SK-N-SH (cell line): ENCODE measurements at regions not wholly inside any gene's neighbourhood (a gene's known extent, or its start where the extent isn't known, plus 50 kb on each side); places are given as distances from the start of the nearest gene placed in this dataset.

Experiments
- POLR2AphosphoS5 ChIP-seq: IDR thresholded peaks from 2 replicates; pipeline ENCODE4 v1.6.1; 2012; ENCODE audit warnings: low read depth, low read length
- REST ChIP-seq: IDR thresholded peaks from 2 replicates; pipeline ENCODE4 v1.6.1; 2012; ENCODE audit warnings: mild to moderate bottlenecking, low read depth, low read length, moderate library complexity
- SMC3 ChIP-seq: IDR thresholded peaks from 2 replicates; pipeline ENCODE4 v1.6.1; 2012; ENCODE audit warnings: low read depth, low read length, improper control_type of control experiment
- TF ChIP-seq, protein P1 (sequence below): fragments of 200-600 bp; sonication (generic); IDR thresholded peaks from 2 replicates; pipeline ENCODE4 v1.6.1; 2017; ENCODE audit warnings: antibody characterized with exemption, mild to moderate bottlenecking, moderate library complexity

GRCh38 chr5:2575292-2575691 lies 176.2 kb downstream of the IRX2 start:
- TF ChIP-seq POLR2AphosphoS5 (no peak), SMC3 (no peak), REST (no peak)
- TF ChIP-seq, protein P1, sequence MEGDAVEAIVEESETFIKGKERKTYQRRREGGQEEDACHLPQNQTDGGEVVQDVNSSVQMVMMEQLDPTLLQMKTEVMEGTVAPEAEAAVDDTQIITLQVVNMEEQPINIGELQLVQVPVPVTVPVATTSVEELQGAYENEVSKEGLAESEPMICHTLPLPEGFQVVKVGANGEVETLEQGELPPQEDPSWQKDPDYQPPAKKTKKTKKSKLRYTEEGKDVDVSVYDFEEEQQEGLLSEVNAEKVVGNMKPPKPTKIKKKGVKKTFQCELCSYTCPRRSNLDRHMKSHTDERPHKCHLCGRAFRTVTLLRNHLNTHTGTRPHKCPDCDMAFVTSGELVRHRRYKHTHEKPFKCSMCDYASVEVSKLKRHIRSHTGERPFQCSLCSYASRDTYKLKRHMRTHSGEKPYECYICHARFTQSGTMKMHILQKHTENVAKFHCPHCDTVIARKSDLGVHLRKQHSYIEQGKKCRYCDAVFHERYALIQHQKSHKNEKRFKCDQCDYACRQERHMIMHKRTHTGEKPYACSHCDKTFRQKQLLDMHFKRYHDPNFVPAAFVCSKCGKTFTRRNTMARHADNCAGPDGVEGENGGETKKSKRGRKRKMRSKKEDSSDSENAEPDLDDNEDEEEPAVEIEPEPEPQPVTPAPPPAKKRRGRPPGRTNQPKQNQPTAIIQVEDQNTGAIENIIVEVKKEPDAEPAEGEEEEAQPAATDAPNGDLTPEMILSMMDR: no peak
